ENCODE measurements at regions not wholly inside any gene's neighbourhood (a gene's known extent, or its start where the extent isn't known, plus 50 kb on each side); places are given as distances from the start of the nearest gene placed in this dataset.

DNA sequence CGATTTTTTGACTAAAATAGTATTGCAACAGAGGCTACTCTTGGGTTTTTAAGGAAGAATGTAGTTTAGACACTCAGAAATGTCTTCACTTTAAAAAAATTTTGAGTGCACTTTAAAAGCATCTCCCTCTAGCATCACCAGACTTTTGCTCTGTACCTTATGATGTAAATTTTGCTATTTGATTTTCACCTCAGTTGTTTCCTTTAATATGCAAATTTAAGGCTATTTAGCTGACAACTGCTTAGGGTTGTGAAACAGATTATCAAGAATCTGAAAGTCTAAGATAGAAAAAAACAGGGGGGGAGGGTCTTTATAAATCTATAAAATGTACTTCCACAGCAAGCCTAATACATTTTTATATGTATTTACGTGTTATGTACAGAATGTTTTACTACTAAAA, 92.9 kb upstream of the USP38 start:
- no peaks in the 10 kb centered on the region for H3K4me1 ChIP-seq (ENCODE audit: control insufficient read depth in 1 of 2, insufficient read depth in 2 of 2, low read length in 2 of 2)
- Mint-ChIP-seq H3K4me1 (no peaks in the 10 kb centered on the region), H3K27ac (no peak overlapping the region), H3K27me3 (ENCODE audit: low read depth in 3 of 3) (no peaks in the 10 kb centered on the region), H3K36me3 (no peaks in the 10 kb centered on the region), H3K9me3 (peaks cover 0 to 9% (median 4%) of the 10 kb centered on the region in 7 donors), H3K4me3 (no peak overlapping the region)
- no peaks in the 10 kb centered on the region for H3K36me3 ChIP-seq (replicated peaks in 1 of 2; ENCODE audit: control insufficient read depth in 1 of 2, insufficient read depth in 2 of 2, low read length in 2 of 2)
- H3K27ac ChIP-seq (ENCODE audit: low read depth in 1 of 2, low read length in 2 of 2), result no peak overlapping the region
- H2AFZ ChIP-seq (ENCODE audit: insufficient read depth, low read depth, low read length, poor library complexity, severe bottlenecking), result no peak overlapping the region
- no peak overlapping the region for H3K9ac ChIP-seq (ENCODE audit: insufficient read depth, low read length, poor library complexity, severe bottlenecking)
- no peaks in the 10 kb centered on the region for H3K27me3 ChIP-seq (ENCODE audit: control insufficient read depth in 2 of 2, insufficient read depth in 2 of 2, low read length in 2 of 2)
- no peak overlapping the region for H3K4me3 ChIP-seq (replicated peaks in 1 of 3; ENCODE audit: low read depth in 2 of 3, low read length in 3 of 3)
- WGBS (ENCODE audit: insufficient coverage), result no CpG with 5 or more reads among the region's 2 CpGs
- peaks cover 0 to 5% of the 10 kb centered on the region in 2 donors for H3K9me3 ChIP-seq (replicated peaks in 1 of 2; ENCODE audit: control insufficient read depth in 1 of 2, insufficient read depth in 1 of 2, low read length in 2 of 2)
- intact Hi-C loops (cut with micrococcal nuclease), result no loop called here
- no peak for DNase-seq
- no peaks in the 10 kb centered on the region for H3K79me2 ChIP-seq (ENCODE audit: insufficient read depth, low read length)
- H4K20me1 ChIP-seq (ENCODE audit: insufficient read depth, low read length), result no peaks in the 10 kb centered on the region
- no peak overlapping the region for H3K4me2 ChIP-seq (replicated peaks; ENCODE audit: extremely low read depth, low read length, poor library complexity, severe bottlenecking)
- TF ChIP-seq, protein P1, sequence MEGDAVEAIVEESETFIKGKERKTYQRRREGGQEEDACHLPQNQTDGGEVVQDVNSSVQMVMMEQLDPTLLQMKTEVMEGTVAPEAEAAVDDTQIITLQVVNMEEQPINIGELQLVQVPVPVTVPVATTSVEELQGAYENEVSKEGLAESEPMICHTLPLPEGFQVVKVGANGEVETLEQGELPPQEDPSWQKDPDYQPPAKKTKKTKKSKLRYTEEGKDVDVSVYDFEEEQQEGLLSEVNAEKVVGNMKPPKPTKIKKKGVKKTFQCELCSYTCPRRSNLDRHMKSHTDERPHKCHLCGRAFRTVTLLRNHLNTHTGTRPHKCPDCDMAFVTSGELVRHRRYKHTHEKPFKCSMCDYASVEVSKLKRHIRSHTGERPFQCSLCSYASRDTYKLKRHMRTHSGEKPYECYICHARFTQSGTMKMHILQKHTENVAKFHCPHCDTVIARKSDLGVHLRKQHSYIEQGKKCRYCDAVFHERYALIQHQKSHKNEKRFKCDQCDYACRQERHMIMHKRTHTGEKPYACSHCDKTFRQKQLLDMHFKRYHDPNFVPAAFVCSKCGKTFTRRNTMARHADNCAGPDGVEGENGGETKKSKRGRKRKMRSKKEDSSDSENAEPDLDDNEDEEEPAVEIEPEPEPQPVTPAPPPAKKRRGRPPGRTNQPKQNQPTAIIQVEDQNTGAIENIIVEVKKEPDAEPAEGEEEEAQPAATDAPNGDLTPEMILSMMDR (IDR thresholded peaks at IDR 0.05), result no peak

DNA sequence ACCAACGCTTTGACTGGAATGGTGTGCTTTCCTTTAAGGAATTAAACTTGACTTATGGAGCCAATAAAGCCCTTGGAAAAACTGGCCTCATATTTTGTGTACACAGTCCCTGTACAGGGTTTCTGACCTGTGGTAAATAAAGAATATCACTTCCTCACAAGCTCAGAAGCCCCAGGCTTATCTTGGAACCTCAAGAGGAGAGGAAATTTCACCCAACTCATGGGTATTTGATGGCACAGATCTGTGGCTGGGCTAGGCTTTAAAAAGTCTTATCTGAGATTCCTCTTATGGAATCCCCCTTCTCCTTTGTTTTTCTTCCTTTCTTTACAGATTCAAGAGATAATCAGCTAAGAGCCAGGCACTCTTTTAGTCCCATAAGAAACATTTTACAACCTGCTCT, 89.3 kb upstream of the USP38 start:
- H3K4me3 Mint-ChIP-seq, result no peak overlapping the region
- no peak overlapping the region for H3K27ac Mint-ChIP-seq
- no peak overlapping the region for H2AFZ ChIP-seq (ENCODE audit: insufficient read depth, low read depth, low read length, poor library complexity, severe bottlenecking)
- no peaks in the 10 kb centered on the region for H3K4me1 ChIP-seq (ENCODE audit: control insufficient read depth in 1 of 2, insufficient read depth in 2 of 2, low read length in 2 of 2)
- H3K27ac ChIP-seq (ENCODE audit: low read depth in 1 of 2, low read length in 2 of 2), result no peak overlapping the region
- no peaks in the 10 kb centered on the region for H3K4me1 Mint-ChIP-seq
- H3K27me3 ChIP-seq (ENCODE audit: control insufficient read depth in 2 of 2, insufficient read depth in 2 of 2, low read length in 2 of 2), result no peaks in the 10 kb centered on the region
- peaks cover 2 to 9% (median 5%) of the 10 kb centered on the region in 7 donors for H3K9me3 Mint-ChIP-seq
- no peaks in the 10 kb centered on the region for H3K79me2 ChIP-seq (ENCODE audit: insufficient read depth, low read length)
- no peaks in the 10 kb centered on the region for H4K20me1 ChIP-seq (ENCODE audit: insufficient read depth, low read length)
- intact Hi-C loops (cut with micrococcal nuclease), result no loop called here
- TF ChIP-seq, protein P1 (IDR thresholded peaks at IDR 0.05), result no peak
- no peak overlapping the region for H3K4me3 ChIP-seq (replicated peaks in 1 of 3; ENCODE audit: low read depth in 2 of 3, low read length in 3 of 3)
- H3K36me3 Mint-ChIP-seq, result no peaks in the 10 kb centered on the region
- no peak overlapping the region for H3K9ac ChIP-seq (ENCODE audit: insufficient read depth, low read length, poor library complexity, severe bottlenecking)
- WGBS (ENCODE audit: insufficient coverage), result no CpG with 5 or more reads among the region's 1 CpG
- no peak for DNase-seq
- H3K27me3 Mint-ChIP-seq (ENCODE audit: low read depth in 3 of 3), result no peaks in the 10 kb centered on the region
- no peaks in the 10 kb centered on the region for H3K36me3 ChIP-seq (replicated peaks in 1 of 2; ENCODE audit: control insufficient read depth in 1 of 2, insufficient read depth in 2 of 2, low read length in 2 of 2)
- no peak overlapping the region for H3K4me2 ChIP-seq (replicated peaks; ENCODE audit: extremely low read depth, low read length, poor library complexity, severe bottlenecking)
- peaks cover 0 to 7% of the 10 kb centered on the region in 2 donors for H3K9me3 ChIP-seq (replicated peaks in 1 of 2; ENCODE audit: control insufficient read depth in 1 of 2, insufficient read depth in 1 of 2, low read length in 2 of 2)
